SKM-1 (cell line): ENCODE measurements at regions not wholly inside any gene's neighbourhood (a gene's known extent, or its start where the extent isn't known, plus 50 kb on each side); places are given as distances from the start of the nearest gene placed in this dataset.
"Not testable (repeated sequence)": the region's sequence is repeated elsewhere in the genome, so short reads cannot be mapped to it uniquely, and the experiment has no call there.

Experiments
- DNase-seq: peaks from one replicate; lab custom pipeline; 2025; ENCODE audit not compliant: unreplicated experiment; lab: John Stamatoyannopoulos, UW

DNA sequence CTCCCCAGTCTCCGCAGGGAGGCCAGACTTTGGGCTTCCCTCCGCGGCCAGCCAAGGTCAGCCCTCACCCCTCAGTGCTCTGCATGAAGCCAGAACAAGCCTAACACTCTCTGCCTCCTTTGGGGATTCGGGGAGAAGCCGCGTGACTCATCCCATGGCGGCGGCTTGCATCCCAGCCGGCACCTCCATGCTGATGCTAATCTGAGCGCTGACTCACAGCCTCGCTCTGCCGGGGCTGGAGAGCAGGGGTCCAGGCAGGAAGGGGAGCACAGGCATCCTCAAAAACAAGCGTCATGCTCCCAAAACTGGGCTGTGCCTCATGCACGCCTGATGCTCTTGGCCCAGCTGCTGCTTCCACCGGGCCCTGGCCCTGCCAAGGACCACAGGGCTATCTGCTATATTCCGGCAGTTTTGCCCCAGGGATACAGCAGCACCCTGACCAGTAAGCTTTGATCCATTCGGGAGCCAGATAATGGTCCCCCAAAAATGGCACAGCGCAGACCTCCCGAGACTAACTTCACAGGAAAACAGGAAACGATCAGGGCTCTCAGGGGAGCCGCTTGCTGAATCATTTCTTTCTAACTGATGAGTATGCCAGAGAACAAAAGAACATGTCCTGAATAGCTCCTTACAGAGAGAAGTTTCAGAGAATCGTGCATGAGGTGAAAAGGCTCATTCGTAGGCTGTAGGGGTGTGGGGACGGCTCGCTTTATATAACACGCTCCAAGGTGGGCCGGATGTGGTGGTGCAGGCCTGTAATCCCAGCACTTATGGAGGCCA, 254.4 kb upstream of the USP9Y start:
- DNase-seq: not testable (repeated sequence)

DNA sequence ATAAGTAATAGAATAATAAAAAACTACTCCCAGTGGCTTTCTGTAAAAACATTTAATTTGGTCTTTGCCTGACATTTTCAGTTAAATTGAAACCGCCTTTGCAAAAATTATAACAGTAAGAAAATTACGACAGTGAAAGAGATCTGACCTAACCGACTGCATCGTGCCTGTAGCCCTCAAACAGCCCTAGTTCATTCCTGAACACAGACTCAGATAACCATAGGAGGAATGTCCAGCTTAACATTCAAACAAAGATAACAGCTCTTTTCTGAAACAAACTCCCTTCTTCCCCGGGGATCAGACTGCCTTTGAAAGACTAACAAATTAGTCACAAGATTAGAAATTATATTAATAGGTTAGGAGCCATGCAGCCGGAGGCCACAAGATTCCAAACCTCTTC, 252.5 kb upstream of the USP9Y start:
- not testable (repeated sequence) for DNase-seq

DNA sequence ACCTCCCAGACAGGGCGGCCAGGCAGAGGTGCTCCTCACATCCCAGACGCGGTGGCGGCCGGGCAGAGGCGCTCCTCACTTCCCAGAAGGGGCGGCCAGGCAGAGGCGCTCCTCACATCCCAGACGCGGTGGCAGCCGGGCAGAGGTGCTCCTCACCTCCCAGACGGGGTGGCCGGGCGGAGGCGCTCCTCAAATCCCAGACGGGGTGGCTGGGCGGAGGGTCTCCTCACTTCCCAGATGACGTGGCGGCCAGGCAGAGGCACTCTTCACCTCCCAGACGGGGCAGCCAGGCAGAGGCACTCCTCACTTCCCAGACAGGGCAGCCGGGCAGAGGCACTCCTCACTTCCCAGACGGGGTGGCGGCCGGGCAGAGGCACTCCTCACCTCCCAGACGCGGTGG, 247.7 kb upstream of the USP9Y start:
- not testable (repeated sequence) for DNase-seq

DNA sequence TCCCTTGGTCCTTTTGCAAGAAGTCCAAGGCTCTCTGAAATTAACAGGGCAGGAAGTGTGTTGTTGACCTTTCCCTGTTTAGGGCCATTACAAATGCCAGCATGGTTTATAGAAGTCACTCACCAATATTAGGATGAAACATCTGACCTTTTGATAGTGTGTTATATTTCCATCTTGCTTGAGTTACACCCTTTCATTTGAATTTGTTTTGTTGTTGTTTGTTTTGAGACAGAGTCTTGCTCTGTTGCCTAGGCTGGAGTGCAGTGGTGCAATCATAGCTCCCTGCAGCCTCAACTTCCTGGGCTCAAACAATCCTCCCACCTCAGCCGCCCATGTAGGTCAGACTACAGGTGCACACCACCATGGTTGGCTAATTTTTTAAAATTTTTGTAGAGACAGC, 241.1 kb upstream of the USP9Y start:
- DNase-seq: no peak

DNA sequence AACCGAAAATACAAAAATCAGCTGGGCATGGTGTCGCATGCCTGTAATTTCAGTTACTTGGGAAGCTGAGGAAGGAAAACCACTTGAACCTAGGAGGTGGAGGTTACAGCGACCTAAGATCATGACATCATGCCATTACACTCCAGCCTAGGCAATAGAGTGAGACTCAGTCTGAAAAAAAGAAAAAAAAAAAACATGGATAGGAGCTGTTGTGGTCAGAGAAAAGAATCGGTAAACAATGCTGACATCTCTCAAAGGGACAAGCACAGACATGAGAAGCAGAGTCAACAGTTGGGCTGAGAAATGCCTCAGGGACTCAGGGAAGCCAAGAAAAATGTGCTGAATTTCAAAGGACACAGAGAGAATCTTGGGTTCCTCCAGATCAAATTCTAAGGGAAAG, 236.9 kb upstream of the USP9Y start:
- no peak for DNase-seq

DNA sequence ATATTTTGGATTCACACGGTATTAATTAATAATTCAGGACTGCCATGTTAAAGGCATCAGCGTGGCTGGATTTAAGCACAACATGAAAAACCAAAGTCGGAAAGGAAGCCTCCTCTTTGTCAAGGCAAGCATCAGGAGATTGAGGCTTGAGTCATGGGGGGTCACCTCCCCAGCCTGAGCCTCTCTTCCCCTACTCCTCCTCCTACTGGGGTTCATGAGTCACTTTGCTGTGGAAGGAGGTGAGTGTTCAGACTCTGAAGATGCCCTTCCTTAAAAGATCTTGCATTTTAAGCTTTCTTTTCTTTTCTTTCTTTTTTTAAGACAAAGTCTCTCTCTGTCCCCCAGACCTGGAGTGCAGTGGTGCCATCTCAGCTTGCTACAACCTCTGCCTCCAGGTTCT, 235.3 kb upstream of the USP9Y start:
- DNase-seq: no peak

DNA sequence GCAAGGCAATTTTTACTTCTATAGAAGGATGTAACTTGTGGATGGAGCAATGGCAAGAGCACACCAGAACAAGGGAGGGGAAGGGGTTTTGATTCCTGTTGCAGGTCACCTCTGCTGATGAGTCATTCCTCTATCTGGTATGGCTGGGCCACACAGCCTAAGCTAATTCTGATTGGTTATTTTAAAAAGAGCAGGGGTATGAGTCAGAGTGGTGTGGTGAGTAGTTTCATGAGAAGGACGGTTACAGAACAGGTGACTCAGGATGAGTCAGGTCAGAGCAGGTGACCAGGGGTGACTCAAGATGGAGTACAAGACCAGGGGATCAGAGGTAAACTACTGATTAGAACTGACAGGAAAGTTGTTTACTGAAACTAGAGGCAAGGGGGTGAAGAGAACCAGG, 231.9 kb upstream of the USP9Y start:
- no peak for DNase-seq

DNA sequence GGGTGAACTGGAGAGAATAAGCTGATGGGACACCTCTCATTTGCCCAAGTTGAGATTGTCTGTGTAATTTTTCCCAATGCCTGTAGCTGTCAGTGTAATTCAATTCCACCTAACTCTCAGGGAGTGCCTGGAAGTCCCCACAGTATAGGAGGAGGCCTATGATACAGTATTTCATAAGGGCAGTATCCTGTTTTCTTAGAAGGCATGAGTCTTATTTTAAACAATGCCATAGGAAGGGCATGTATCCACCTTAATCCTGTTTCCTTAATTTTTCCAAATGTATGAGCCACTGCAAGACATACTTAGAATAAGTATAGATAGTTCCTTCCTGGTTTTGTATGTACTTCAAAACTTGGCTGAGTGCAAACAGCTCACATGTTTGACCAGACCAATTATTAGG, 226.6 kb upstream of the USP9Y start:
- no peak for DNase-seq

DNA sequence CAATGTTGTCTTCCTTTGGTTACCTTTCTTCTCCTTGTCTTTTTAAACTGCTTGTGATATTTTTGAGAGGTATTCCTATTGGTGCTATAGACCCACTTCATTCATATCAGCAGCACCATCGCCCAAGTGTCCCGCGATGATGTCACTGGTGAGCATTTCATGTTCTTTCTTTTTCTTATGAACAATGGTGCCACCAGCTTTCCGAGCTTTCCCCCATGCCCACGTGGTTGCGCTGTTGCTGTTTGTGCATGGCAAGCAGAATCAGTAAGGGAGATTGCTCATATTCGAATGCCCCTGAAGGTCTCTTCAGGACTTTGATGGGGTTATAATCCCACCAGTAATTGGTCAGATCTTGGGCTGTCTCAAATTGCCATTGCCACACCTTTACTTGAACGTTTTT, 221.6 kb upstream of the USP9Y start:
- DNase-seq: no peak

DNA sequence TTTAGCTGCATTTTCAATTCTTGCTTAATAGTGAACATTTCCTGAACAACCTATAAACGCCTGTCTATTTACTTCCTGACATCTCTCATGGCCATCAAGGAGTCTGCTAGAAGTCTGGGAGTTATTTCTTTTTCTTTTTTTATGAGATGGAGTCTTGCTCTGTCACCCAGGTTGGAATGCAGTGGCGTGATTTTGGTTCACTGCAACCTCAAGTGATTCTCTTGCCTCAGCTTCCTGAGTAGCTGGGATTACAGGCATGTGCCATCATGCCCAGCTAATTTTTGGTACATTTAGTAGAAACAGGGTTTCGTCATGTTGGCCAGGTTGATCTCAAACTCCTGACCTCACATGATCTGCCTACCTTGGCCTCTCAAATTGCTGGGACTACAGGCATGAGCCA, 217.6 kb upstream of the USP9Y start:
- DNase-seq: no peak

DNA sequence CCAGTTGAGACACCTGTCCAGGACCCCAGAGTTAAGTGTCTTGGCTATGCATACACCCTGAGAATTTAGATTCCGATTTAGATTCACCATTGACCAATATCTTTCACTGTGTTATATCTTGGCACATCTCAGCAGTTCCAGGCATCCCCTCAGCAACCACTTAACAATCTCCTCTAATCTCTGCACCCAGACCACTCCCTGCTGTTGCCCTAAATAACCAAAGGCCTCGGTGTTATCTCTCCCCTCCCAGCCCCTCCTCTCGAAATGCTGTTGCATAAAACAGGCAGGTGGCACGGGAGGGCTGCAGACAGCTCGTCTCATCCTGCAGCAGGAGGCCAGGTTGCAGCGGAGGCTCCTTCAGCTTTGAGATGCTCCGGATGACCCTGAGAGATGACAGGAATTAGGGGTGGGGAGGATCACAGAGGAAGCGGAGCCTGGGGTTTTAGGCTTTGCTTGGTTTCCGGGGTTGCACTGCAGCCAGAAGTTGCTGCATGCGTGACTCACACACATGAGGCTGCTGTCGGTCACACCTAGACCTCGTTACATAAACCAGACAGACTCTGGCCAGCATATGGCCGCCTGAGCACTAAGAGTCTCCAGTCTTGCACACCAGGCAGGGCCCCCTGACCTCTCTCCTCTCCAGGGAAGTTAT, 210.3 kb upstream of the USP9Y start:
- DNase-seq: no peak

DNA sequence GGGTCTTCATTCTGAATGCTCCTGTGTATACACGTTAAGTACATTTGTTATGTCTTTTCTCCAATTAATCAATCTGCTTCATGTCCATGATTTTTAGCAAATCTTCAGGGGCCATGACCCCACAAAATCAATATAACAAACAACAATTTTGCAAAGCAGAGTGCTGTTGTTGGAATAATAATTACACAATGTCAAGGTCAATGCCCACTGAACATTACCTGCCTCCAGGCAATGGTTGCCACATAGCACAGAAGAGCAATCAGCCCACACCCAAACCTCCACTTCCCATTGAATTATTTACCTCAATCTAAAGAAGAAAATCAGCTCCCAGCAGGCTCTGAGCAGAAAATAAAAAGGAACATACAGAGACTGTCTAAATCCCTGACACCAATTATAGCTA, 208.8 kb upstream of the USP9Y start:
- DNase-seq: no peak

DNA sequence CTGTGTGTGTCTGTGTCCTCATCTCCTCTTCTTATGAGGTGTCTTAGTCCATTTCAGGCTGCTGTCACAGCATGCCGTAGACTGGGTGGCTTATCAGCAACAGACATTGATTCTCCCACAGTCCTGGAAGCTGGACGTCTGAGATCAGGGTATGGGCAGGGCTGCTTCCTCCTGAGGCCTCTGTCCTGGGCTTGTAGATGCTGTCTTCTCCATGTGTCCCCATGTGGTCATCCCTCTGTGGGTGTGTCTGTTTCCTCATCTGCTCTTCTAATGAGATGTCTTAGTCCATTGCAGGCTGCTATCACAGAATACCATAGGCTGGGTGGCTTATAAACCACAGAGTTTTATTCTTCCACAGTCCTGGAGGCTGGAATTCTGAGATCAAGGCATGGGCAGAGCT, 205.0 kb upstream of the USP9Y start:
- no peak for DNase-seq

DNA sequence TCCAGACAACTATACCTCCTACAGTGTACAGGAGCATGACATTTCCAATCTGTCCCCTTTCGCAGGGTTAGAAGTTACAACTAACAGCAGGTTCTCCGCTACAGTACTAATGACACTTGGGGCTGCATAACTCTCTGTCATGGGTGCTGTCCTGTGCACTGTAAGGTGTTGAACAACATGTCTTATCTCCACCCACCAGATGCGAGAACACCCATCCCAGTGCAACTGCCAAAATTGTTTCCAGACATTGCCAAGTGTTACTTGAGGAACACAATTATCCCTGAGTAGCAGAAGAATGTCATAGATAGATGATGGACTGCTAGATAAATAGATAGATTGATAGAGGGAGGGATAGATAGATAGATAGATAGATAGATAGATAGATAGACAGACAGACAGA, 200.9 kb upstream of the USP9Y start:
- DNase-seq: no peak

DNA sequence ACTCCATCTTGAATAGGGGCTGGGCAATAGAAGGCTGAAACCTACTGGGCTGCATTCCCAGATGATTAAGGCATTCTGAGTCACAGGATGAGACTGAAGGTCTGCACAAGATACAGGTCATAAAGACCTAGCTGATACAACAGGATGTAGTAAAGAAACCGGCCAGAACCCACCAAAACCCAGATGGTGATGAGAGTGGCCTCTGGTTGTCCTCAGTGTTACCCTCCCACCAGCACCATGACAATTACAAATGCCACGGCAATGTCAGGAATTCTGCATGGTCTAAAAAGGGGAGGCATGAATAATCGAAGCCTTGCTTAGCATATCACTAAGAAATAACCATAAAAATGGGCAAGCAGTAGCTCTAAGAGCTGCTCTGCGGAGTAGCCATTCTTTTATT, 197.0 kb upstream of the USP9Y start:
- DNase-seq: not testable (repeated sequence)

DNA sequence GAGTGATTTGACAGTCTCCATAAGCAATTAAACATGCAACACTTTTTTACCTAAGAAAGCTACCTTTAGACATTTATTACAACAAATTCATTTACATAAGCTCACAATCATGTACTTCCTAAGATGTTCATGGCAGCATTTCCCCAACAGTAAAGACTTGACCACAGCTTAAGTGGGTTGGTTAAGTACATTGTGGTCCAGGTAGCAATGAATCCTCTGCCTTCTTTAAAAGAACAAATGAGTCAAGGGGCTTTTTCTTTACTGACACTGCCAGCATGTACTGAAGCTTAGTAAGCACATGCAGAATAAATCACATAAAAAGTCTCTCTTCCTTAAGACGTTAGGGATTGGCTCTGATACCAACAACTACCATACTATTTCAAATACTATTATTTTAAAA, 183.7 kb upstream of the USP9Y start:
- no peak for DNase-seq

DNA sequence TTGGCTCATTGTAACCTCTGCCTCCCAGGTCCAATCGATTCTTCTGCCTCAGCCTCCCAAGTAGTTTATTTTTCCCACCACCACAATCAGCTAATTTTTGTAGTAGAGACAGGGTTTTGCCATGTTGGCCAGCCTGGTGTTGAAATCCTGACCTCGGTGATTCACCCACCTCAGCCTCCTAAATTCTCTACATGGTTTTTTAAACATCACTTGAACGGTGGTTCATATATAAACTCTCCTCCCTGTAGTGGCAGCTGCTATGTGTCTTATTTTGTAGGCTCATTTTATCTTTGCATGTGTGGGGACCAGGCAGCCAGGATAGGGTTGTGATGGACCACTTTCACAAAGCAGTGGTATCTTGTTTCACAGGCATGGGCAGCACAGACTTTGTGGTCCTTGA, 175.8 kb upstream of the USP9Y start:
- DNase-seq: no peak

DNA sequence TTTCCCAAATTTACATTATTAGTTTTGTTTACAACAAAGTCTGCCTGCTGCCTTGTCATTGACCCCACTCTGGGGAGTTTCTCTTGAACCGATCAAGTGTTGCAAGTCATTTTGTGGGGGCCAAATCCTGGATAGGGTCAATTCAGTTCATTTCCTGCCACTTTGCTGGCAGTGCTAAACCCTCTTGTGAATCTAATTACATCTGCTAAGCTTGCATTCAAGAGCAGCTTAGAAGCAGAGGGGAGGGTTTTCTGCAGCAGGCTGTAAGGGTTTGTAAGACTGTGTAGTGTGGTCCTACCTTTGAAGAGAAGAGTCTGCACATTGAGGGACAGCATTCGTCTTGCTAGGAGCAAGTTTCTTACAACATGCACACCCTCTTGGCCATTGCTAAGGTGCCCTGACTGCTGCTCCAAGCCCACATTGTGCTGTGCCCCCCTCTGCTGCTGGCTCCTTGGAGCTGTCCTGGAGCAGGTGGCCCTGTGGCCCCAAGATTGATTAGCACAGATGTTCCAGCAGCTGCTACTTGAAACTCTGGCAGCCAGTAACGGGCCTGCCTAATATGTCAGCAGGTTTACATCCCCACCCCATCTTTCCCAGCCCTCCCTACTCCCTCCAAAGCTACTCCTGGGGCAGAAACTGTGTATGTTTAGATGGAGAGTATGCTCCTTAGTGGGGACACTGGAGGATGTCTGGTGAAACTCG, 174.5 kb upstream of the USP9Y start:
- DNase-seq: no peak

DNA sequence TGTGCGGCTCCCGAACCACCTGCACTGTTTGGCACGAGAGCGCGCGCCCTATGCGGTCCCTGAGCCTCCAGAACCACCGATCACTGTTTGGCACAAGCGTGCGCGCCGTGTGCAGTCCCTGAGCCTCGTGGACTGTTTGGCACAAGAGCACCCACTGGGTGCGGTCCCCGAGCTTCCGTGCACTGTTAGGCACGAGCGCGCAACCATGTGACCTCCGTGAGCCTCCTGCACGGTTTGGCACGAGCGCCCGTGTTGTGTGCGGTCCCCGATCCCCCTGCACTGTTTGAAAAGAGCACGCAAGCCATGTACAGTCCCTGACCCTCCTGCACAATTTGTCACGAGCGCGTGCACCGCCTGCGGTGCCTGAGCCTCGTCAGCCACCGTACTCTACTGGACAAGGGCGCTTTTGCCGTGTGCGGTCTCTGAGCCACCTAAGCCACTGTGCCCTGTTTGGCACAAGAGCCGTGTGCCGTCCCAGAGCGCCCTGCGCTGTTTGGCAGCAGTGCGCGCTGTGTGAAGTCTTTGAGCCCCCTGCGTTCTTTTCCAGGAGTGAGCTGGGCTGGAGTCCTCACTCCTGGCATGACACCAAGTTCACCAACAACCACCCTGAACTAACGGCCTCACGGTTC, 163.7 kb upstream of the USP9Y start:
- no peak for DNase-seq

DNA sequence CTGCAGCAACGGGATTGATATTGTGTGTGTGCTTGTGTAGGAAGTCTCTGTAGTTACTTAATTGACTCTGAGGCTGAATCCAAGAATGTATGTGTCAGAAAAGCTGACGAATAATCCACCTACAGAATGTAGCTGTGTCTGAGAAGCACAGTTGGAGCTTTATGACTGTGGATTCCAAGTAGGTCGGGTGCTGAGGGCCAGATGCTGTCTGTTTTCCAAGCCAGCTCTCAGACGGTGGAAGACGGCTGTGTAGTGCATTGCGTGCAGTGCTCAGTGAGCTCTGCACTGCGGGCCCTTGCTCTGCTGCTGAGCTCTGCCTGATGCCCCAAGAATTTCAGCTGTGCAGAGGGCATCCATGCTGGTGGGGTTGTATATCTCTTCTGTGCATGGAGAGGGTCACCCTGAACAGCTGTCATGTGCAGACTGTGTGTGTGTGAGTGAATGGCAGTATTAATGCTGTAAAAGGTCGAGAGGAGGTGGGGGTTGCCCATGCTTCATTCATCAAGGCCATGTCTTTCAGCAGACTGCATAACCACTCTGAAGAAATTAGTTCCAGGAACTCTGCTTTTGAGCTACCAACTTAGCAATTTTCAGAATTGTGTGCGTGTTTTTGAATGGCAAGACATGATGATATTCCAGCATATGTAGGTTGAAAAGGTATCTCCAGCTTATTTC, 154.1 kb upstream of the USP9Y start:
- DNase-seq: no peak
